ENCODE measurements at regions not wholly inside any gene's neighbourhood (a gene's known extent, or its start where the extent isn't known, plus 50 kb on each side); places are given as distances from the start of the nearest gene placed in this dataset.

GRCh38 chr6:165844801-165845364, 181.8 kb upstream of the PDE10A start:
- TF ChIP-seq CTCF (IDR thresholded peaks at IDR 0.05) (no peak), POLR2A (IDR thresholded peaks at IDR 0.05) (no peak)

Measured in uterus (tissue), 2 donors.